Hematopoietic multipotent progenitor cell treated with erythropoietin and hydrocortisone succinate and interleukin-3 and kit ligand, for 17 days (in vitro differentiated cells): ENCODE measurements at regions not wholly inside any gene's neighbourhood (a gene's known extent, or its start where the extent isn't known, plus 50 kb on each side); places are given as distances from the start of the nearest gene placed in this dataset.
"Not testable (repeated sequence)": the region's sequence is repeated elsewhere in the genome, so short reads cannot be mapped to it uniquely, and the experiment has no call there.

Experiments
- DNase-seq: peaks from one replicate; pipeline ENCODE4 v3.0.0-alpha.2; 2015; ENCODE audit warnings: low spot score

- no peak for DNase-seq
These were observed 61.8 kb upstream of the ARL4C start for GRCh38 chr2:234558642-234559041.

GRCh38 chr2:234556848-234557573 is 60.1 kb upstream of the ARL4C start:
- DNase-seq: no peak

GRCh38 chr2:234555616-234556249 is 58.9 kb upstream of the ARL4C start:
- no peak for DNase-seq

- DNase-seq: no peak
These were observed 58.3 kb upstream of the ARL4C start for GRCh38 chr2:234555161-234555560.

GRCh38 chr2:234553223-234553622 is 56.3 kb upstream of the ARL4C start:
- DNase-seq: not testable (repeated sequence)

GRCh38 chr2:234550511-234551107 is 53.7 kb upstream of the ARL4C start:
- DNase-seq: peak; percentile 38

GRCh38 chr2:234550056-234550455 is 53.2 kb upstream of the ARL4C start:
- no peak for DNase-seq

- DNase-seq: no peak
These were observed 52.0 kb upstream of the ARL4C start for GRCh38 chr2:234548695-234549420.

- no peak for DNase-seq
These were observed 49.9 kb upstream of the ARL4C start for GRCh38 chr2:234546770-234547169.
